ENCODE measurements at regions not wholly inside any gene's neighbourhood (a gene's known extent, or its start where the extent isn't known, plus 50 kb on each side); places are given as distances from the start of the nearest gene placed in this dataset.
A peak's percentile ranks its signal among the peaks of the same experiment; 100 is the strongest.

DNA sequence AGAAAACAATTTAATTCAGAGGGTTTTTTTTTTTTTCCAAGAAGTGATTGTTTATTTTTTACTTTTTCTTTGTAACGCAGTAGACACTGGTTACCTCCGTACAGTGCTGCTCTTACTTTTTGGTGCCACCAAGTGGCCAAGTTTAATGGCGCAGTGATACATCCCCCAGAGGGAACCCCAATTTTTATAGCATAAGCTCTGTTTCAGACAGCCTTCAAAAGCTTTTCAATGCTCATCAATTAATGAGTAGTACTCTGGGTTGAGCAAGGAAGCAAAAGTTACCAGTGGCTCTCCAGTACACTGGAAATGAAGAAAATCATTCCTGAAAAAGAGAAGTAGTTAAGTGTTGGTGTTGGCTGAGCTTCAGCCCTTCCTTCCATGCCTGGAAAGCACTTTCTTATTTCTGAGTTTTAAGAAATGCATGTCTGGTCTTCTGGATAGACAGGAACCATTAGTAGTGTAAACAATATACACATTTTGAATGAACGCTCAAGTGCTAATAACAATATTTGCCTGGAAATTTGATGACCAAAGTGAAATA is 129.1 kb upstream of the SMLR1 start:
- TF ChIP-seq, protein P1, sequence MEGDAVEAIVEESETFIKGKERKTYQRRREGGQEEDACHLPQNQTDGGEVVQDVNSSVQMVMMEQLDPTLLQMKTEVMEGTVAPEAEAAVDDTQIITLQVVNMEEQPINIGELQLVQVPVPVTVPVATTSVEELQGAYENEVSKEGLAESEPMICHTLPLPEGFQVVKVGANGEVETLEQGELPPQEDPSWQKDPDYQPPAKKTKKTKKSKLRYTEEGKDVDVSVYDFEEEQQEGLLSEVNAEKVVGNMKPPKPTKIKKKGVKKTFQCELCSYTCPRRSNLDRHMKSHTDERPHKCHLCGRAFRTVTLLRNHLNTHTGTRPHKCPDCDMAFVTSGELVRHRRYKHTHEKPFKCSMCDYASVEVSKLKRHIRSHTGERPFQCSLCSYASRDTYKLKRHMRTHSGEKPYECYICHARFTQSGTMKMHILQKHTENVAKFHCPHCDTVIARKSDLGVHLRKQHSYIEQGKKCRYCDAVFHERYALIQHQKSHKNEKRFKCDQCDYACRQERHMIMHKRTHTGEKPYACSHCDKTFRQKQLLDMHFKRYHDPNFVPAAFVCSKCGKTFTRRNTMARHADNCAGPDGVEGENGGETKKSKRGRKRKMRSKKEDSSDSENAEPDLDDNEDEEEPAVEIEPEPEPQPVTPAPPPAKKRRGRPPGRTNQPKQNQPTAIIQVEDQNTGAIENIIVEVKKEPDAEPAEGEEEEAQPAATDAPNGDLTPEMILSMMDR (IDR thresholded peaks at IDR 0.05; ENCODE audit: poor library complexity, severe bottlenecking): peak; percentile 88
- TF ChIP-seq EP300 (conservative IDR thresholded peaks at IDR 0.05; ENCODE audit: poor library complexity, severe bottlenecking) (no peak), POLR2AphosphoS5 (IDR thresholded peaks at IDR 0.05) (no peak), TAF1 (IDR thresholded peaks at IDR 0.05; ENCODE audit: low read depth) (no peak), EZH2 (IDR thresholded peaks at IDR 0.05; ENCODE audit: borderline replicate concordance, insufficient read depth, low read length, poor library complexity, severe bottlenecking) (no peak)
- TF ChIP-seq, protein P2, sequence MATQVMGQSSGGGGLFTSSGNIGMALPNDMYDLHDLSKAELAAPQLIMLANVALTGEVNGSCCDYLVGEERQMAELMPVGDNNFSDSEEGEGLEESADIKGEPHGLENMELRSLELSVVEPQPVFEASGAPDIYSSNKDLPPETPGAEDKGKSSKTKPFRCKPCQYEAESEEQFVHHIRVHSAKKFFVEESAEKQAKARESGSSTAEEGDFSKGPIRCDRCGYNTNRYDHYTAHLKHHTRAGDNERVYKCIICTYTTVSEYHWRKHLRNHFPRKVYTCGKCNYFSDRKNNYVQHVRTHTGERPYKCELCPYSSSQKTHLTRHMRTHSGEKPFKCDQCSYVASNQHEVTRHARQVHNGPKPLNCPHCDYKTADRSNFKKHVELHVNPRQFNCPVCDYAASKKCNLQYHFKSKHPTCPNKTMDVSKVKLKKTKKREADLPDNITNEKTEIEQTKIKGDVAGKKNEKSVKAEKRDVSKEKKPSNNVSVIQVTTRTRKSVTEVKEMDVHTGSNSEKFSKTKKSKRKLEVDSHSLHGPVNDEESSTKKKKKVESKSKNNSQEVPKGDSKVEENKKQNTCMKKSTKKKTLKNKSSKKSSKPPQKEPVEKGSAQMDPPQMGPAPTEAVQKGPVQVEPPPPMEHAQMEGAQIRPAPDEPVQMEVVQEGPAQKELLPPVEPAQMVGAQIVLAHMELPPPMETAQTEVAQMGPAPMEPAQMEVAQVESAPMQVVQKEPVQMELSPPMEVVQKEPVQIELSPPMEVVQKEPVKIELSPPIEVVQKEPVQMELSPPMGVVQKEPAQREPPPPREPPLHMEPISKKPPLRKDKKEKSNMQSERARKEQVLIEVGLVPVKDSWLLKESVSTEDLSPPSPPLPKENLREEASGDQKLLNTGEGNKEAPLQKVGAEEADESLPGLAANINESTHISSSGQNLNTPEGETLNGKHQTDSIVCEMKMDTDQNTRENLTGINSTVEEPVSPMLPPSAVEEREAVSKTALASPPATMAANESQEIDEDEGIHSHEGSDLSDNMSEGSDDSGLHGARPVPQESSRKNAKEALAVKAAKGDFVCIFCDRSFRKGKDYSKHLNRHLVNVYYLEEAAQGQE (IDR thresholded peaks at IDR 0.05; ENCODE audit: borderline replicate concordance): no peak

Data from neural cell (in vitro differentiated cells).